Lower leg skin (tissue), 3 donors: ENCODE measurements at regions not wholly inside any gene's neighbourhood (a gene's known extent, or its start where the extent isn't known, plus 50 kb on each side); places are given as distances from the start of the nearest gene placed in this dataset.

Experiments
- POLR2A ChIP-seq, 2 donors: fragments of 450-650 bp; IDR thresholded peaks; one replicate each; pipeline ENCODE4 v1.6.1; 2016 to 2017; ENCODE audit warnings: antibody characterized with exemption in 2 of 2, mild to moderate bottlenecking in 1 of 2, moderate library complexity in 1 of 2
- TF ChIP-seq, protein P1 (sequence below), 3 donors: fragments of 450-650 bp; IDR thresholded peaks; one replicate each; pipeline ENCODE4 v1.5.1; 2016; ENCODE audit warnings: antibody characterized with exemption in 3 of 3, mild to moderate bottlenecking in 3 of 3, moderate library complexity in 2 of 3

DNA sequence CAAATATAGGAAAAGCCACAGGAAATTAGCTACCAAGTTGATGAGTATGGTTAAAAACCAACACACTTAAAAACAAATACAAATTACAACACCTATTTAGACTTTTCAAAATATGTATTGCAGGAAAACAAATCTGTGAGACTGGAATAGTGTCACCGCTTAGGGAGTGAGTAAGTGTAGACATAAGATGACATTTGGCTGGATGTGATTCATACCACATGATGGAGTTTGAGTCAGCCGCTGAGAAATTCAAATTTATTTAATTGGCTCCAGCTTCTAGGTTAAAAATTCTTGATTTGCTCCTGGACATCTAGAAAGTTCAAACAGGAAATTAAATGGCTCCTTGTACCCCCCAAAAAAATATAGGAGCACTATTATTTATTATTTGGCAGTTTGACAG is 531.7 kb downstream of the SLITRK1 start:
- no peak for TF ChIP-seq POLR2A (IDR thresholded peaks at IDR 0.05)
- TF ChIP-seq, protein P1, sequence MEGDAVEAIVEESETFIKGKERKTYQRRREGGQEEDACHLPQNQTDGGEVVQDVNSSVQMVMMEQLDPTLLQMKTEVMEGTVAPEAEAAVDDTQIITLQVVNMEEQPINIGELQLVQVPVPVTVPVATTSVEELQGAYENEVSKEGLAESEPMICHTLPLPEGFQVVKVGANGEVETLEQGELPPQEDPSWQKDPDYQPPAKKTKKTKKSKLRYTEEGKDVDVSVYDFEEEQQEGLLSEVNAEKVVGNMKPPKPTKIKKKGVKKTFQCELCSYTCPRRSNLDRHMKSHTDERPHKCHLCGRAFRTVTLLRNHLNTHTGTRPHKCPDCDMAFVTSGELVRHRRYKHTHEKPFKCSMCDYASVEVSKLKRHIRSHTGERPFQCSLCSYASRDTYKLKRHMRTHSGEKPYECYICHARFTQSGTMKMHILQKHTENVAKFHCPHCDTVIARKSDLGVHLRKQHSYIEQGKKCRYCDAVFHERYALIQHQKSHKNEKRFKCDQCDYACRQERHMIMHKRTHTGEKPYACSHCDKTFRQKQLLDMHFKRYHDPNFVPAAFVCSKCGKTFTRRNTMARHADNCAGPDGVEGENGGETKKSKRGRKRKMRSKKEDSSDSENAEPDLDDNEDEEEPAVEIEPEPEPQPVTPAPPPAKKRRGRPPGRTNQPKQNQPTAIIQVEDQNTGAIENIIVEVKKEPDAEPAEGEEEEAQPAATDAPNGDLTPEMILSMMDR (IDR thresholded peaks at IDR 0.05): no peak
